IPS-20b (cell line): ENCODE measurements at regions not wholly inside any gene's neighbourhood (a gene's known extent, or its start where the extent isn't known, plus 50 kb on each side); places are given as distances from the start of the nearest gene placed in this dataset.
"Not testable (repeated sequence)": the region's sequence is repeated elsewhere in the genome, so short reads cannot be mapped to it uniquely, and the experiment has no call there.

Source experiments
- H3K27ac ChIP-seq: one replicate; pipeline ENCODE4 v1.5.1; 2013; ENCODE audit warnings: low read length
- H3K27me3 ChIP-seq: 2 replicates; pipeline ENCODE4 v1.6.1; 2013; ENCODE audit warnings: mild to moderate bottlenecking, low read length, inconsistent platforms; ENCODE audit not compliant: insufficient read depth
- H3K36me3 ChIP-seq: 2 replicates; pipeline ENCODE4 v1.6.1; 2013; ENCODE audit warnings: low read depth, mild to moderate bottlenecking, inconsistent platforms, low read length, moderate library complexity; ENCODE audit not compliant: insufficient read depth
- H3K4me1 ChIP-seq: 2 replicates; pipeline ENCODE4 v1.6.1; 2013; ENCODE audit warnings: mild to moderate bottlenecking, control low read depth, inconsistent platforms, low read length, moderate library complexity; ENCODE audit not compliant: insufficient read depth
- H3K4me3 ChIP-seq: 2 replicates; pipeline ENCODE4 v1.5.1; 2013; ENCODE audit warnings: mild to moderate bottlenecking, low read length, inconsistent platforms
- H3K9ac ChIP-seq: 2 replicates; pipeline ENCODE4 v1.6.1; 2013; ENCODE audit warnings: low read depth, mild to moderate bottlenecking, inconsistent platforms, low read length, moderate library complexity
- H3K9me3 ChIP-seq: 2 replicates; pipeline ENCODE4 v1.6.1; 2013; ENCODE audit warnings: mild to moderate bottlenecking, low read depth, low read length, inconsistent platforms; ENCODE audit not compliant: insufficient read depth

DNA sequence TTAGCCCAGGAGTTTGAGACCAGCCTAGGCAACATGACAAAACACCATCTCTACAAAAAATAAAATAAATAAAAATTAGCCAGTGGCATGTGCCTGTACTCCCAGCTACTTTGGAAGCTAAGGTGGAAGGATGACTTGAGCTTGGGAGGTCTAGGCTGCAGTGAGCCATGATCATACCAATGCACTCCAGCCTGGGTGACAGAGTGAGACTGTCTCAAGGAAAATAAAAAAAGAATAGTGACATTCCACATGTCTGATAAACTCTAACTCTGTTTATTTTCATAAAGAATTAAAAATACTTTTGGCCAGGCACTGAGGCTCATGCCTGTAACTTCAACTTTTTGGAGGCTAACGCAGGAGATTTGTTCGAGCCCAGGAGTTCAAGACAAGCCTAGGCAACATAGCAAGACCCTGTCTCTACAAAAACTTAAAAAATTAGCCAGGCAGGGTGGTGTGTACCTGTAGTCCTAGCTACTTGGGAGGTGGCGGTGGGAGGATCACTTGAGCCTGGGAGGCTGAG, 115.1 kb downstream of the GJA1 start:
- Histone ChIP-seq H3K9ac (no peak overlapping the region), H3K4me3 (no peak overlapping the region), H3K36me3 (no peaks in the 10 kb centered on the region), H3K27me3 (no peaks in the 10 kb centered on the region), H3K4me1 (no peaks in the 10 kb centered on the region), H3K27ac (no peak overlapping the region), H3K9me3 (no peaks in the 10 kb centered on the region)

- H3K9ac ChIP-seq, result no peak overlapping the region
- no peak overlapping the region for H3K4me3 ChIP-seq
- no peaks in the 10 kb centered on the region for H3K27me3 ChIP-seq
- H3K27ac ChIP-seq, result no peak overlapping the region
- no peaks in the 10 kb centered on the region for H3K9me3 ChIP-seq
- H3K36me3 ChIP-seq, result no peaks in the 10 kb centered on the region
- no peaks in the 10 kb centered on the region for H3K4me1 ChIP-seq
These were observed 119.8 kb downstream of the GJA1 start for GRCh38 chr6:121555201-121555600.

GRCh38 chr6:121556149-121556548, 120.7 kb downstream of the GJA1 start:
- H3K4me1 ChIP-seq, H3K9ac ChIP-seq, H3K27ac ChIP-seq, H3K4me3 ChIP-seq, H3K36me3 ChIP-seq, H3K27me3 ChIP-seq, H3K9me3 ChIP-seq: not testable (repeated sequence)

GRCh38 chr6:121557146-121557940, 121.9 kb downstream of the GJA1 start:
- H3K27me3 ChIP-seq, result no peaks in the 10 kb centered on the region
- H3K4me1 ChIP-seq, result no peaks in the 10 kb centered on the region
- H3K27ac ChIP-seq, result no peak overlapping the region
- no peak overlapping the region for H3K9ac ChIP-seq
- no peaks in the 10 kb centered on the region for H3K9me3 ChIP-seq
- H3K36me3 ChIP-seq, result no peaks in the 10 kb centered on the region
- H3K4me3 ChIP-seq, result no peak overlapping the region

GRCh38 chr6:121559611-121560269, 124.3 kb downstream of the GJA1 start:
- no peak overlapping the region for H3K9ac ChIP-seq
- H3K27ac ChIP-seq, result no peak overlapping the region
- H3K4me1 ChIP-seq, result no peaks in the 10 kb centered on the region
- H3K4me3 ChIP-seq, result no peak overlapping the region
- H3K9me3 ChIP-seq, result peaks cover 9% of the 10 kb centered on the region
- H3K27me3 ChIP-seq, result no peaks in the 10 kb centered on the region
- no peaks in the 10 kb centered on the region for H3K36me3 ChIP-seq

- Histone ChIP-seq H3K9ac (no peak overlapping the region), H3K27ac (no peak overlapping the region), H3K36me3 (no peaks in the 10 kb centered on the region), H3K4me1 (no peaks in the 10 kb centered on the region), H3K27me3 (no peaks in the 10 kb centered on the region), H3K9me3 (peaks cover 14% of the 10 kb centered on the region), H3K4me3 (no peak overlapping the region)
These were observed 125.0 kb downstream of the GJA1 start for GRCh38 chr6:121560476-121560875.

DNA sequence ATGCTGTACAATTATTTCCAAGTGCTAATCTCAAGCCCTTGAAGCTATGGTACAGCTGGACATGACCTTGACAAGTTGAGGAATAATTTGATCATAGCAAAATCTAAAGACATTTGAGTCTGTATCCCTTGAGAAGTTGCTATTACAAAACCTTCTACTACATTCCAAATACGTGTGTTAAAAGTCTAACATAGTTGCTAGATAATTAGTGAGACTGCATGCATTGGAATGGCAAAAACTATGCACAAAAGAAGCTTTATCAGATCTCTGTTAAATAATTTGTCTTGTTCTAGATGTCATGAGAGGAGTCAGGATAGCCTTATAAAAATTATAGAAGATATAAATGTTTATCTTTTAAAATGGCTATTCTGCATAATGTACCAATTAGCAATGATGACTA, 127.8 kb downstream of the GJA1 start:
- Histone ChIP-seq H3K4me1 (no peaks in the 10 kb centered on the region), H3K4me3 (no peak overlapping the region), H3K27me3 (no peaks in the 10 kb centered on the region), H3K36me3 (no peaks in the 10 kb centered on the region), H3K27ac (no peak overlapping the region), H3K9ac (no peak overlapping the region), H3K9me3 (peaks cover 15% of the 10 kb centered on the region)

- H3K4me3 ChIP-seq, H3K27ac ChIP-seq, H3K9ac ChIP-seq, H3K4me1 ChIP-seq, H3K36me3 ChIP-seq, H3K27me3 ChIP-seq: not testable (repeated sequence)
- H3K9me3 ChIP-seq, result peaks cover 15% of the 10 kb centered on the region
These were observed 129.1 kb downstream of the GJA1 start for GRCh38 chr6:121564529-121564928.

GRCh38 chr6:121571455-121571854, 136.0 kb downstream of the GJA1 start:
- no peak overlapping the region for H3K27ac ChIP-seq
- no peaks in the 10 kb centered on the region for H3K36me3 ChIP-seq
- 0 out of 2 replicates have a peak, but pooled peaks cover 4% of the 10 kb centered on the region for H3K4me1 ChIP-seq
- no peak overlapping the region for H3K9ac ChIP-seq
- H3K9me3 ChIP-seq, result peaks cover 7% of the 10 kb centered on the region; the same call in 1 of the 2 replicates
- H3K27me3 ChIP-seq, result no peaks in the 10 kb centered on the region
- no peak overlapping the region for H3K4me3 ChIP-seq

DNA sequence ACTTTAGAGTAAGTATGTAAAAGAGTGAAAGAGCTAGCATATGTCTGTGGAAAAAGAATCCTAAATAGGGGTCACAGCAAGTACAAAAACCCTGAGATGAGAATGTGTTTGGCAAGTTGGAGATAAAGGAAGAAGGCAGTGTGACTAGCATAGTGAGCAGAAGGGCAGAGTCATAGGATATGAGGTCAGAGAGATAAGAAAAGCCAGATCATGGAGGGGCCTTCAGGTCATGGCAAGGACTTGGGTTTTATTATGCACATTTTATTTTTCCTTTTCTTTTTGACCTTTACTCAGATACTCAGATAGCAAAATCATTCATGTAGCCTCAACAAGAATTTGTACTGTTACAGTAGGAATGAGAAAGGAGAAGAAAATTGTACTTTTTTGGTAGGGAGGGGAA, 138.0 kb downstream of the GJA1 start:
- no peak overlapping the region for H3K4me3 ChIP-seq
- H3K4me1 ChIP-seq, result 0 out of 2 replicates have a peak, but pooled peaks cover 4% of the 10 kb centered on the region
- H3K27ac ChIP-seq, result no peak overlapping the region
- peaks cover 7% of the 10 kb centered on the region; the same call in 1 of the 2 replicates for H3K9me3 ChIP-seq
- no peaks in the 10 kb centered on the region for H3K27me3 ChIP-seq
- no peak overlapping the region for H3K9ac ChIP-seq
- H3K36me3 ChIP-seq, result no peaks in the 10 kb centered on the region

- H3K4me3 ChIP-seq, result no peak overlapping the region
- H3K27me3 ChIP-seq, result no peaks in the 10 kb centered on the region
- H3K4me1 ChIP-seq, result no peaks in the 10 kb centered on the region
- H3K9me3 ChIP-seq, result no peaks in the 10 kb centered on the region
- no peak overlapping the region for H3K27ac ChIP-seq
- H3K36me3 ChIP-seq, result no peaks in the 10 kb centered on the region
- H3K9ac ChIP-seq, result no peak overlapping the region
These were observed 142.8 kb downstream of the GJA1 start for GRCh38 chr6:121578216-121578615.

DNA sequence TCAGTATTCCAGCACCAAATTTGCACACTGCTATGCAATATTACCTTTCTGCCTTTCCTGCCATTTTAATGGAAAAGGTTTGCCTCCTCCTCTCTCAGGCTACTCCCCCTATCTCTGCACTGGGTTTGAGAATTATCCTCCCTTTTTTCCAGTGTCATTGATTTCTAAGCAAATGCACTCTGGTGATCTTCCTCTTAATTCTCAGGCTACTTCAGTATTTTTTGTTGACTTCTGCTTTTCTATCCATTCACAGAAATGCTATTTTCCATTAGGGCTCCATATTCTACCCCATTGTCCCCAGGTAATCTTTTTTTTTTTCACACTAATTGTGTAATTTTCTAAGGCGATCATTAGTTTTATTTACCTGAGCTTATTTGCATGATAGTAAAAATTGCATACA, 144.0 kb downstream of the GJA1 start:
- Histone ChIP-seq H3K9me3 (no peaks in the 10 kb centered on the region), H3K4me3 (no peak overlapping the region), H3K36me3 (no peaks in the 10 kb centered on the region), H3K27ac (no peak overlapping the region), H3K4me1 (no peaks in the 10 kb centered on the region), H3K27me3 (no peaks in the 10 kb centered on the region), H3K9ac (no peak overlapping the region)
